ENCODE measurements at regions not wholly inside any gene's neighbourhood (a gene's known extent, or its start where the extent isn't known, plus 50 kb on each side); places are given as distances from the start of the nearest gene placed in this dataset.

DNA sequence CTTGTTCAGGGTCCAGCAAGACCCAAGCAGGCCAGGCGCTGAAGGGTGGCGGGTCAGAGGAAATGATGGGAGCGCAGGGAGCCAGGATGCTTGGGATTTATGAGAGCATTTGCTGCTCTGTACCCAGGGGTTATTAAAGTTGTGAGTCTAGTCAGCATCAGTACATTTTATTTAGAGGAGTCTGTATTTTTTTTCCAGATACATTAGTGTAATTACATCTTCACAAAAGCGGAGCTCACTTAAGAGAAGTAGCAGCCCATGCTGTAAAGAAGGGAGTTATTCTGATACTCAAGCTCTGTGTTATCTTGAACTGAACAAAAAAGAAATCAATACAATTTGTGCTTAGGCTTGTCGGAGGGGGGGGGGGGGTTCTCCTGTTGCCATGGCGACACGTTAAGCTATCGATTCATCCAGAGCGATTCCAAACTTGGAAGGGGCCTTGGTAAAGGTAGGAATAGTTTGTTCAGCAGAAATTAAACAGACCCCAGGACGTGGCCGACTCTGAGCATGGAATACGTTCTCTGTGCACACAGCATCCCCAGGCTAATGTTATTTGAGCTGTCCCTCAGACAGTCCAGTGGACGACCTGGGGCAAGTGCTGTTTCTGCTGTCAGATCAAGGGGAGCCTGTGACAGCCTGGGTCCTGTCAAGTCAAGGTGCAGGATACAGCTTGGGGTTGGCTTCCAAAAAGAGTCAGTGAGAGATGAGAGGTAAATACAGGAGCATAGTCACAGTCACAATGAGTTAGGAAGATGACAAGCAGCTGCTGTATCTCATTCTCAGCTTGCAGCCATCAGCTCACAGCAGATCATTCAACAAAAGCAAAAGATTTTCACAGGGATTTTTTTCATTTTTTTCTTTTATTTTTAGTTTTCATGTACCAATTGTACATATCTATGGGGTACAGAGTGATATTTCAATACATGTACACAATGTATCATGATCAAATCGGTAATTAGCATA is 387.6 kb downstream of the DCDC2C start:
- ATAC-seq (no peak), FAIRE-seq (no peak), DNase-seq (no peak)
- intact Hi-C loops (cut with DNase I), result no loop called here
- TF ChIP-seq, protein P1, sequence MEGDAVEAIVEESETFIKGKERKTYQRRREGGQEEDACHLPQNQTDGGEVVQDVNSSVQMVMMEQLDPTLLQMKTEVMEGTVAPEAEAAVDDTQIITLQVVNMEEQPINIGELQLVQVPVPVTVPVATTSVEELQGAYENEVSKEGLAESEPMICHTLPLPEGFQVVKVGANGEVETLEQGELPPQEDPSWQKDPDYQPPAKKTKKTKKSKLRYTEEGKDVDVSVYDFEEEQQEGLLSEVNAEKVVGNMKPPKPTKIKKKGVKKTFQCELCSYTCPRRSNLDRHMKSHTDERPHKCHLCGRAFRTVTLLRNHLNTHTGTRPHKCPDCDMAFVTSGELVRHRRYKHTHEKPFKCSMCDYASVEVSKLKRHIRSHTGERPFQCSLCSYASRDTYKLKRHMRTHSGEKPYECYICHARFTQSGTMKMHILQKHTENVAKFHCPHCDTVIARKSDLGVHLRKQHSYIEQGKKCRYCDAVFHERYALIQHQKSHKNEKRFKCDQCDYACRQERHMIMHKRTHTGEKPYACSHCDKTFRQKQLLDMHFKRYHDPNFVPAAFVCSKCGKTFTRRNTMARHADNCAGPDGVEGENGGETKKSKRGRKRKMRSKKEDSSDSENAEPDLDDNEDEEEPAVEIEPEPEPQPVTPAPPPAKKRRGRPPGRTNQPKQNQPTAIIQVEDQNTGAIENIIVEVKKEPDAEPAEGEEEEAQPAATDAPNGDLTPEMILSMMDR (IDR thresholded peaks at IDR 0.05), result no peak
- Histone ChIP-seq H3K27me3 (no peaks in the 10 kb centered on the region), H3K36me3 (no peaks in the 10 kb centered on the region), H3K9me3 (no peaks in the 10 kb centered on the region), H3K4me3 (no peak overlapping the region), H3K4me1 (no peaks in the 10 kb centered on the region), H3K27ac (no peak overlapping the region)
- WGBS, 2 donors, result 18 to 20% methylated on average over 14 of the region's 14 CpGs

DNA sequence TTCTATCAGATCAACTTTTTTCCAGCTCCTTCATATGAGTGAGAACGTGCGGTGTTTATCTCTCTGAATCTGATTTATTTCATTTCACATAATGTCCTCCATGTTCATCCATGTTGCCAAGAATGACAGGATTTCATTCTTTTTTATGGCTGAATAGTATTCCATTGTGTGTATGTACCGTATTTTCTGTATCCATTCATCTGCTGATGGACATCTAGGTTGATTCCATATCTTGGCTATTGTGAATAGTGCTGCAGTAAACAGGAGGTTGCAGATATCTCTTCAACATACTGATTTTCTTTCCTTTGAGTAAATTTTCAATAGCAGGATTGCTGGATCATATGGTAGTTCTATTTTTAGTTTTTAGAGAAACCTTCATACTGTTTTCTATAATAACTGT is 388.5 kb downstream of the DCDC2C start:
- Histone ChIP-seq H3K36me3 (no peaks in the 10 kb centered on the region), H3K4me3 (no peak overlapping the region), H3K4me1 (no peaks in the 10 kb centered on the region), H3K27me3 (no peaks in the 10 kb centered on the region), H3K27ac (no peak overlapping the region), H3K9me3 (no peaks in the 10 kb centered on the region)
- DNase-seq (no peak), ATAC-seq (no peak), FAIRE-seq (no peak)
- intact Hi-C loops (cut with DNase I), result no loop called here
- WGBS, 2 donors, result 63 to 85% methylated on average over 3 of the region's 3 CpGs
- TF ChIP-seq, protein P1 (IDR thresholded peaks at IDR 0.05), result no peak

DNA sequence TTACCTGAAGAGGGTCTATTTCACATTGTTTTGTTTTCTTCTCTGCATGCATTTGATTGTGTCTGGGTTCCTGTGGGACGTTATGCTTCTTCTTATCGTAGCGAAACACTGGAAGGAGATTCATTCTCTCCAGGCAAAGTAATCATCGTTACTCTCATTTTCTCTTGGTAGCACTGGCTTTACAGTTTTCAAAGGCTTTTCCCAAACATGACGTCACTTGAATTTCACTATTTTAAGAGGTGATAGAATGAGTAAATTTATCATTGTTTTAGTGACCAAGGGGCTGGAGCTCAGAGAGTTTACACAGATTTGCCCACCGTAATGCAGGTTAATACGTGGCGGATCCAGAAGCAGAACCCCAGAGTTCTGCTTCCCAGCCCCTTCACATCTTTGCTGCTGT is 391.4 kb downstream of the DCDC2C start:
- no peak for DNase-seq
- Histone ChIP-seq H3K27me3 (no peaks in the 10 kb centered on the region), H3K9me3 (no peaks in the 10 kb centered on the region), H3K36me3 (no peaks in the 10 kb centered on the region), H3K27ac (no peak overlapping the region), H3K4me1 (no peaks in the 10 kb centered on the region), H3K4me3 (no peak overlapping the region)
- no peak for FAIRE-seq
- 79 to 88% methylated on average over 8 of the region's 8 CpGs for WGBS, 2 donors
- intact Hi-C loops (cut with DNase I), result no loop called here
- TF ChIP-seq, protein P1 (IDR thresholded peaks at IDR 0.05), result no peak
- no peak for ATAC-seq

DNA sequence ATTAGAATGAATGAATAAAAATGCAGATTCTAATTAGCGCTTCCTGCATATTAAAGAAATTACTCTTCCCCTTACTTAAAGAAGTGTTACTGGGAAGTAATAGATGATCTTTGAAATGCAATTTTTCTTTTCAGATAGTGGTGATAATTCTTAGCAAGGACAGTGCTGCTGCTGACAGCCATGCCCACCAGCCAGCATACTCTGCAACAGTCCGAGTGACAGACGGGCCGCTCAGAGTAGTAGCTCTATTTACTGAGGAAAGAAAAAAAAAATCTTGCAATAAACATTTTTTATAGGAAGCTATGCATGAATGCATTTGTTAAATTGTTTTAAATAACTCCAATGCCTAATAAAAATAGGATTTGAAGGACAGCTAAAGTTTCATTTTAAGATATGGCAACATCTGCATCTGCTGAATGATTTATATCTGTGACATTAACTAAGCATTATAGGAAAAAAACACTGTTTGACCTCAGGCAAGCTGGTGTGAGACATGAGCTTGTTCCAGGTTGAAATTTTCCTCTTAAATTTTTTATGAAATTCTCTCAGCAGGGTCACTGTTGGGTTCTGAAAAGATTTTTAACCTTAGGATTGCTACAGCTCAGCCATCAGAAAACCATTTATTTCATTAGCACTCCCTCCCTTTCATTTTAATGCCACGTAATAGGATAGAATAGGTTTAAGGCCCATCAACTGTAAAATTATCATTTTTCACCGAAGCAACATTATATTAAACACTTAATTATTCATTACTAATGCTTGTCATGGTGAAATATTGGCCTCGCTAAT is 393.8 kb downstream of the DCDC2C start:
- H3K4me3 ChIP-seq, result no peak overlapping the region
- DNase-seq, result no peak
- intact Hi-C loops (cut with DNase I), result no loop called here
- no peaks in the 10 kb centered on the region for H3K36me3 ChIP-seq
- 77 to 82% methylated on average over 7 of the region's 7 CpGs for WGBS, 2 donors
- no peak for FAIRE-seq
- no peaks in the 10 kb centered on the region for H3K4me1 ChIP-seq
- no peaks in the 10 kb centered on the region for H3K27me3 ChIP-seq
- H3K27ac ChIP-seq, result no peak overlapping the region
- TF ChIP-seq, protein P1 (IDR thresholded peaks at IDR 0.05), result no peak
- no peaks in the 10 kb centered on the region for H3K9me3 ChIP-seq
- no peak for ATAC-seq

All from pancreas (tissue), 10 donors.